GM18858 (cell line): ENCODE measurements at regions not wholly inside any gene's neighbourhood (a gene's known extent, or its start where the extent isn't known, plus 50 kb on each side); places are given as distances from the start of the nearest gene placed in this dataset.

ENCODE experiments used
- ATAC-seq: cut with Tn5 transposase; IDR thresholded peaks from one replicate; pipeline ENCODE4 v1.9.1; 2021; ENCODE audit not compliant: unreplicated experiment

DNA sequence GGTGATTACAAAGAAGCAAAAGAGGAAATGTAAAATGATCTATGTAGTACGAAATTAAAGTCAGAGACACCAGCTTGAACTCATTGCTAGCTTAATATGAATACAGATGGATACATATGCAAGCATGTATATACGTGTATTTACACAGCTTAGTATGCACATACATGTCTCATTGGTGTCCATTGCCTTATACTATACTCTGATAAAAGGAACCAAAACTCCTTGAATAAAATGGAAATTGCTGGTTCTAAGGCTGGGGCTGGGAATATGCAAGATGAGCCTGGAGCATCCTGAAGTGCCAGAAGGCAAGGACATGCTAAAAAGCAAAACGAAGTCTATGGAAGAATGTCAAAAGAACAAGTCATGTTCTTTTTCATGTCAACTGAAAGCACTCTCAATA is 1424.4 kb upstream of the SLC39A10 start:
- ATAC-seq: no peak

- ATAC-seq: no peak
Observed at GRCh38 chr2:194223218-194223617, 1433.8 kb upstream of the SLC39A10 start.

GRCh38 chr2:194214192-194214591 is 1442.8 kb upstream of the SLC39A10 start:
- ATAC-seq: no peak

DNA sequence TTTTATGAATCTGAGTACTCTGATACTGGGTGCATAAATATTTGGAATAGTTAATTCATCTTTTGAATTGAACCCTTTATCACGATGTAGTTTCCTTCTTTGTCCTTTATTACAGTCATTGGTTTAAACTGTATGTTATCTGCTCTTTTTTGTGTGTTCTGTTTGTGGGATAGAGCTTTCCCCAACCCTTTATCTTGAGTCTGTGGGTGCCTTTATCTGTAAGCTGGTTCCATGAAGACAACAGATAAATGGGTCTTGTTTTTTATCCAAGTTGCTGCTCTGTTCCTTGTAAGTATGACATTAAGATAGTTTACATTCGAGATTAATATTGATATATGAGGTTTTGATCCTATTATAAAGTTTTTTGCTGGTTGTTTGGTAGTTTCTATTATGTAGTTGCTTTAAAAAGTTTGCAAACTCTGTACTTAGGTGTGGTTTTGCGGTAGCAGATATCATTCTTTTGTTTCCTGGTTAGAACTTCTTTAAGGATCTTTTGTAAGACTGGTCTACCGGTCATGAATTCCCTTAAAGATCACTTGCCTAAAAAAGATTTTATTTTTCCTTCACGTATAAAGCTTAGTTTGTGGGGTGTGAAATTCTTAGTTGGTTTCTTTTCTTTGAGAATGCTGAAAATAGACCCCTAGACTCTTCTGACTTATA is 1451.3 kb upstream of the SLC39A10 start:
- no peak for ATAC-seq

GRCh38 chr2:194203898-194204297 is 1453.1 kb upstream of the SLC39A10 start:
- no peak for ATAC-seq

- ATAC-seq: no peak
Observed at GRCh38 chr2:194182888-194183287, 1474.1 kb upstream of the SLC39A10 start.

DNA sequence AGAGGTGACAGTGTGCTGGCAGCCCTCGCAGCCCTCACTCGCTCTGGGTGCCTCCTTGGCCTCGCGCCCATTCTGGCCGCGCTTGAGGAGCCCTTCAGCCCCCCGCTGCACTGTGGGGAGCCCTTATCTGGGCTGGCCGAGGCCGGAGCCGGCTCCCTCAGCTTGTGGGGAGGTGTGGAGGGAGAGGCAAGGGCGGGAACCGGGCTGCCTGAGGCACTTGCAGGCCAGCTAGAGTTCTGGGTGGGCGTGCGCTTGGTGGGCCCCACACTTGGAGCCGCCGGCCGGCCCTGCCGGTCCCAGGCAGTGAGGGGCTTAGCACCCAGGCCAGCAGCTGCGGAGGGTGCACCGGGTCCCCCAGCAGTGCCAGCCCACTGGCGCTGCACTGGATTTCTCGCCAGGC is 1480.9 kb upstream of the SLC39A10 start:
- no peak for ATAC-seq

DNA sequence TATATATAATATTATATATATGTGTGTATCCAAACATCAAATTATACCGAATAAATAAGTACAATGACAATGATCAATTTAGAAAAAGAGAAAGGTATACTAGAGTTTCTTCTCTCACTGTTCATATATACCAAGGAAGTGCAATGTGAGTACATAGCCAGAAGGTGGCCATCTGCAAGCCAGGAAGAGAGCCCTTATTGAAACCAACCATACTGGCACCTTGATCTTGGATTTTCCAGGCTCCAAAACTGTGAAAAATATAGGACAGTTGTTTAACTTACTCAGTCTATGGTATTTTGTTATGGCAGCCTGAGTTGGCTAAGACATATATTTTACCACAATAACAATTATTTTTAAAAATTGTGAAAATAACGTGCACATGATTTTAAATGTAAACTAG is 1490.2 kb upstream of the SLC39A10 start:
- ATAC-seq: peak; percentile 79

DNA sequence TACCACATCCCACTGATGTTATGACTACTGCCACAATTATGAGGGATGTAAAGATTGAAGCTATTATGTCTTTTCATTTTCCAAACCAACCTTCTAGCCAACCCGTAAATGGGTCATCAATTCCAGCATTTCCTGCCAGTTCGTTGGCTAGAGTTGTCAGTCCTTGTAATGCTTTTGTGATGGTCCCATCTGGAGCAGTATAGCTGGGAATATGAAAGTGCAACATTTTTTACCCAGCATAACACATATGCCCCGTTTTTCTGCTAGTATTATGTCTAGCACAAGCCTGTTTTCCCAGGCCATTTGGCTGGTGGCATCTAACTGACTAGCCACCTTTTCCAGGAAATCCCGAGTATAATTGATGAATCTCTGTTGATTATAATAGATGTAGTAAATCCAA is 1501.6 kb upstream of the SLC39A10 start:
- ATAC-seq: no peak

DNA sequence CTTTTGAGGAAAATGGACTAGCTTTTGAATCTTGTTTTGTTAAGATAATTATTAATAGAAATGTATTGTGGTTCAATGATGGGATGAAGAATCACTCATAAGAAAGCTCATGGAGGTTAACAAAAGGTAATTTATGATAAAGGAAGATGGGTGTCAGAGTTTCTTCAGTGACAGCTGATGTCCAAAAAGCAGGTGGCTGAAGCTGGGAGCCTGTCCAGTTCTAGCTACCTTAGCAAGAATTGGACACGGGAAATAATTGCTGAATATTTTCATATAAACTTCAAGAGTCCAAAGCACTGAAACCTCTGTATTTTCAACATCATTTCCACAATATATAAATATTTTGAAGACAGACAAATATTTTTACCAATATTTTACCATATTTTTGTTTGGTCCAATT is 1505.8 kb upstream of the SLC39A10 start:
- ATAC-seq: no peak

- no peak for ATAC-seq
Observed at GRCh38 chr2:194135463-194135862, 1521.6 kb upstream of the SLC39A10 start.

GRCh38 chr2:194128810-194129209 is 1528.2 kb upstream of the SLC39A10 start:
- ATAC-seq: no peak

- ATAC-seq: no peak
Observed at GRCh38 chr2:194126418-194126817, 1530.6 kb upstream of the SLC39A10 start.

DNA sequence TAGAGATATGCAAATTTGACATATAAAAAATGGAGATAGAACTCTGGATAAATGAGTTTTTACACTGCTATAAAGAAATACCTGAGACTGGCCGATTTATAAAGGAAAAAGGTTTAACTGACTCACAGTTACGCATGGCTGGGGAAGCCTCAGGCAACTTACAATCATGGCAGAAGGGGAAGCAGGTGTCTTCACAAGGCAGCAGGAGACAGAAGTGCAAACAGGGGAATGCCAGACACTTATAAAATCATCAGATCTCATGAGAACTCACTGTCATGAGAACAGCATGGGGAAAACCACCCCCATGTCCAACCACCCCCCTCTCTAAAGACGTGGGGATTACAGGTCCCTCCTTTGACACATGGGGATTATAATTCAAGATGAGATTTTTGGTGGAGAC is 1540.2 kb upstream of the SLC39A10 start:
- ATAC-seq: no peak

DNA sequence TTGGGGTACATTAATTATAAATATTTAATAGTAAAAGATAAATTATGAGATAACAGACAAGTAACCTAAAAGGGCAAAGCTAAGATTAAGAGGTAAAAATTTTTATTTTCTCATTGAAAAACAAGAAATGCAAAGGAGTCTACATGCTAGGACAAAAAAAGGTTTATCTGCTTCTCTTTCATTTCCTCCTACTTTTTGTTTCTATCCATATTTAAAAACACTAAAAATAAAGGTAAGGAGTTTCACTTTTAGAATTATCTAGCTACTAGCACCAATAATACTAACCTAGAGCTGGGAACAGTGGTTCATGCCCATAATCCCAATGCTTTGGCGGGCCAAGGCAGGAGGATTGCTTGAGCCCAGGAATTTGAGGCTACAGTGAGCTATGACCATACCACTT is 1551.7 kb upstream of the SLC39A10 start:
- ATAC-seq: peak; percentile 32

DNA sequence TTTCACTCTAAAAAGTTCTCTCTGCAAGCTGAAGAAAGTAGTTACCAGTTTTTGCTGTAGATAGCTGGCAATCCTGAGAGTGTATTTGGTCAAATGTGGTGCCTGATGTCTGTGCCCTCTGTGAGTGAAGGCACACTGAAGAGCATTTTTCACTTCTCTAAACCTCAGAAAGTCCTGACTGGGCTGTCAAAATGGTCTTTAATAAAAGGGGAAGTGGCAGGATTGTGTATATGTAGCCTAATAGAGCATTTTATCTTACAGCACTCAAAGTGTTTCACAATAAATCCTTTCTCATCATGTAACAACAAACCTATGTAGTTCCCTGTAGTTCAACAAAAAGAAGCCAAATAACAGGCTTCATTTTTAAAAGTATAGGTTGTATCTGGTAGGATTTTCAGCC is 1552.3 kb upstream of the SLC39A10 start:
- ATAC-seq: peak; percentile 93

- ATAC-seq: peak; percentile 7
Observed at GRCh38 chr2:194103941-194104659, 1552.9 kb upstream of the SLC39A10 start.

DNA sequence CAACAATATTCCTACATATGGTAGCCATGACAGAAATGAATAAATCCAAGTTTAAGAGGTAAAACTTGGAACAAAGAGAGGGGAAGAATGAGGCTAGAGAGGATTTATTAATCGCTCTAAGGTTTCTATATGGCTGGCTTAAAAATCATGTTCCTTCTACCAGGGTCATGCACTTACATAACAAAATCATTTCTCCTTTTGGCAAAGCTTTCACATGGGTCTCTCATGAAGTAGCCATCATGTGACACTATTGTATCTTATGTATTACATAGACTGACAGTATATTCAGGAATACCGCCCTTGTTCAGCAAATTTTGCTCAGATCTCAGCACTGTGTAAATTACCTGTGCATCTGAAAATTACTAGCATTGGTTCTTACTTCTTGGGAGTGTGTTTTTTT is 1554.5 kb upstream of the SLC39A10 start:
- no peak for ATAC-seq

DNA sequence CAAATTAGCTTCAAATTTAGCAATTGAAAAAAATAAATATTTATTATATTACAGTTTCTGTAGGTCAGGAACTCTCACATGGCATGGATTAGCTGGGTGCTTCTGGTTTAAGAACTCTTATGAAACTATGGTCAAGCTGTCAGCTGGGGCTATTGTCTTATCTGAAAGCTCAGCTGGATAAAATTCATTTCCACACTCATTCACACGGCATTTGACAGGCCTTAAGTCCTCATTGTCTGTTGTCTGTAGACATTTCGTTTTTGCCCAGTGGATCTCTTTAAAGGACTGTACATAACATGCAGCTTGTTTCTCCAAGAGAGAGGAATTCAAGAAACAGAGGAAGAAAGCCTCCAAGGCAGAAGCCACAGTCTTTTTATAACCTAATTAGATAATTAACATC is 1556.8 kb upstream of the SLC39A10 start:
- no peak for ATAC-seq

DNA sequence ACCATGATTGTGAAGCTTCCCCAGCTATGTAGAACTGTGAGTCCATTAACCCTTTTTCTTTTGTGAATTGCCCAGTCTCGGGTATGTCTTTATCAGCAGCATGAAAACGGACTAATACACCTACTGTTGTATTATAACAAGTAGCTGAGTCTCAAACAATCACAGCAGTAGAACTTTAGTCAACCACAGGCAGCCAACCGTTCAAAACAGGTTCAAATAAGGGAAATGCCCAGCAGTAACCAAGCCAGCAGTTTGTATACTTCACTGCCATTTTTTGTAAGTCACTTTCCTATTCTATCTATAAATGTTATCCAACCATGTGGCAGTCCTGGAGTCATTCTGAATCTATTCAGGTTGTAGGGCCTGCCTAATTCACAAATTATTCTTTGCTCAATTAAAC is 1560.6 kb upstream of the SLC39A10 start:
- ATAC-seq: no peak

- no peak for ATAC-seq
Observed at GRCh38 chr2:194095359-194095758, 1561.7 kb upstream of the SLC39A10 start.

GRCh38 chr2:194090251-194090905 is 1566.6 kb upstream of the SLC39A10 start:
- ATAC-seq: no peak
